Lower leg skin (tissue), 3 donors: ENCODE measurements at regions not wholly inside any gene's neighbourhood (a gene's known extent, or its start where the extent isn't known, plus 50 kb on each side); places are given as distances from the start of the nearest gene placed in this dataset.

Experiments used
- CTCF ChIP-seq, 3 donors: fragments of 450-650 bp; IDR thresholded peaks; one replicate each; pipeline ENCODE4 v1.5.1; 2016; ENCODE audit warnings: antibody characterized with exemption in 3 of 3, mild to moderate bottlenecking in 3 of 3, moderate library complexity in 2 of 3
- POLR2A ChIP-seq, 2 donors: fragments of 450-650 bp; IDR thresholded peaks; one replicate each; pipeline ENCODE4 v1.6.1; 2016 to 2017; ENCODE audit warnings: antibody characterized with exemption in 2 of 2, mild to moderate bottlenecking in 1 of 2, moderate library complexity in 1 of 2

GRCh38 chr1:83765125-83765524, 233.8 kb downstream of the TTLL7 start:
- no peak for TF ChIP-seq CTCF (IDR thresholded peaks at IDR 0.05)
- TF ChIP-seq POLR2A (IDR thresholded peaks at IDR 0.05), result no peak
